Upper lobe of right lung (tissue), 1 donor: ENCODE measurements at regions not wholly inside any gene's neighbourhood (a gene's known extent, or its start where the extent isn't known, plus 50 kb on each side); places are given as distances from the start of the nearest gene placed in this dataset.

Experiments used
- ATAC-seq: fragments of 200-7000 bp; cut with Tn5 transposase; one replicate; pipeline ENCODE4 v1.9.1; 2020; ENCODE audit warnings: mild to moderate bottlenecking, moderate library complexity
- DNase-seq: peaks from one replicate; pipeline ENCODE4 v3.0.0-alpha.2; 2020
- H3K27ac ChIP-seq: fragments of 200-600 bp; one replicate; pipeline ENCODE4 v1.8.0; 2022
- H3K27me3 ChIP-seq: fragments of 200-600 bp; one replicate; pipeline ENCODE4 v1.8.0; 2022; ENCODE audit warnings: mild to moderate bottlenecking
- H3K36me3 ChIP-seq: fragments of 200-600 bp; one replicate; pipeline ENCODE4 v1.8.0; 2022
- H3K4me1 ChIP-seq: fragments of 200-600 bp; one replicate; pipeline ENCODE4 v1.8.0; 2022
- H3K4me3 ChIP-seq: fragments of 200-600 bp; one replicate; pipeline ENCODE4 v1.8.0; 2022; ENCODE audit warnings: mild to moderate bottlenecking
- H3K9me3 ChIP-seq: fragments of 200-600 bp; one replicate; pipeline ENCODE4 v1.8.0; 2022
- CTCF ChIP-seq: fragments of 200-600 bp; IDR thresholded peaks from one replicate; pipeline ENCODE4 v1.8.0; 2022; ENCODE audit warnings: antibody characterized with exemption
- intact Hi-C: fragments of 100-400 bp; cut with DNase I; formaldehyde crosslinking; loops from one replicate; pipeline ENCODE4 v1.11.0; 2022
- donor health status: DM: no; HTN: yes; CAD: no; lungs with severe emphysema.

DNA sequence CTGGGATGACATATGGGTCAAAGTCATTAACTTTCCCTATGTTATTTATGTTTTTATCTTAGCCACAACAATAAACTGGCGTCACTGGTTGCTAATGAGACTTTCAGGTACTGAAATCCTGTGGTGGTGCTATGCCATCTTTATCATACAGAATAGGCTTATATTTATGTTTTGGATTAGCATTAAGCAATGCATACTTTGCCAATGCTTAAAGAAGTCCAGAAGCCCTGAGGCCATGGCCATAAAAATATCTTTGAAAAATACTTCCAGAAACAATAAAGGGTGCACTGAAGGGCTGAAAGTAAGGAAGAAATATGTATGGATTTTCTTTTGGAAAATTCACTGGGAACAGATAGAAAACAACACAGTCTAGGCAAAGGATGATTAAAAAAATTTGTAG, 304.6 kb upstream of the SLC10A2 start:
- no peaks in the 10 kb centered on the region for H3K36me3 ChIP-seq
- intact Hi-C loops, result no loop called here
- H3K27ac ChIP-seq, result no peak overlapping the region
- DNase-seq (no peak), ATAC-seq (no peak)
- no peak overlapping the region for H3K4me3 ChIP-seq
- H3K9me3 ChIP-seq, result no peaks in the 10 kb centered on the region
- no peaks in the 10 kb centered on the region for H3K4me1 ChIP-seq
- TF ChIP-seq CTCF, result no peak
- no peaks in the 10 kb centered on the region for H3K27me3 ChIP-seq

DNA sequence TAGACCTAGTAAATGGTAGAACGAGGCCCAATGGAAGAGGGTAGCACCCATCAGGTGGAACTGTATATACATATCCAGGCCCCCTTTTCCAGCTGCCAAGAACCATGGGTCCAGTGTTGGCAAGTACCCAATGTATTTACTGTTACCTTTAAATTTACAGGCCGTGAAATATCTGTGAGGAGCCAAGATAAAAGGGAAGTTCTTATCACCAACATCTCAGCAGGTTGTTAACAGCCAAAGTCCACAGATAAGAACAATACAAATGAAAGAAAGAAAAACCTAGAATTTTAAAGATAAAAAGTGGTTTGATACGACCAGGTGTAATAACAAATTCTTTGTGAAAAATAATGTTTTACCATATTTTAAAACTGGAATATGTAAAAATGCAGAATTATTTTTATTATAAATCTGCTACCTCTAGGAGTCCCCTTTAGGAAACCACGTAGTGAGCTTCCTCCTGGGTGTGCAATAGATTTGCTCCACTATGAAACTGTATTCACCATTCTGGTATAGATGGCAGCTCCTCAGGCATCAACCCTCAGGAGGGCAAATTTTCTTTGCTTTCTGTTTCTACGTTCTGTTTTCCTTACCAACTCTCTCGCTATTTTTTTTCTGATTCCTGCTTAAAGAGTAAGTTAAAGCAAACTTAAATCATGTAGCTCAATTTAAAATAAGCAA, 292.2 kb upstream of the SLC10A2 start:
- Histone ChIP-seq H3K27me3 (no peaks in the 10 kb centered on the region), H3K9me3 (no peaks in the 10 kb centered on the region), H3K4me3 (no peak overlapping the region), H3K4me1 (no peaks in the 10 kb centered on the region), H3K27ac (no peak overlapping the region), H3K36me3 (no peaks in the 10 kb centered on the region)
- DNase-seq, result no peak
- ATAC-seq, result no peak
- intact Hi-C loops, result no loop called here
- no peak for TF ChIP-seq CTCF

DNA sequence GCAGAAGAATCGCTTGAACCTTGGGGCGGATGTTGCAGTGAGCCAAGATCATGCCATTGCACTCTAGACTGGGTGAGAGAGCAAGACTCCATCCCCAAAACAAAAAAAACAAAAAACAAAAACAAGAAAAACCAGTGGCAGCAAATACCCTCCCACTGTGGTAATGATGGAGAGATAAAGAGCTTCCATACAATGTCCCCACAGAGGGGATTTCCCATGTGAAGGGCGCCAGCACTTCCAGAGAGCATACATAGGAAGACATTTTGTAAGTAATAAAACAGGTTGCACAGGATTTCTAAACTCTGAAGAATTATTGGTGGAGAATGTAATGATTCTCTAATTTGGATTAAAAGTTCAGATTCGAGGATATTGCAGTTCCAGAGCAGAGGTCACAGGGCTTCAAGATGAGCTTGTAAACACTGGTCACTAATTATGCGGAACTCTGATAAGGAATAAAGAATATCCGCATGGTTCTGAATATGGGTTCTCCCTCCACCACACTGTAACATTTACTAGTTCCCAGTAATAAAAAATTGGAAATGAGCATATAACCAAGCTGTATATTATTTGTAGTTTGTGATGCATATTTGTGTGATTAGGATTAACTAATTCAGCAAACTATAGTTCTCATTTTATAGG, 290.1 kb upstream of the SLC10A2 start:
- Histone ChIP-seq H3K9me3 (no peaks in the 10 kb centered on the region), H3K4me1 (no peaks in the 10 kb centered on the region), H3K27ac (no peak overlapping the region), H3K27me3 (no peaks in the 10 kb centered on the region), H3K36me3 (no peaks in the 10 kb centered on the region), H3K4me3 (no peak overlapping the region)
- no peak for TF ChIP-seq CTCF
- ATAC-seq (no peak), DNase-seq (no peak)
- intact Hi-C loops, result no loop called here

DNA sequence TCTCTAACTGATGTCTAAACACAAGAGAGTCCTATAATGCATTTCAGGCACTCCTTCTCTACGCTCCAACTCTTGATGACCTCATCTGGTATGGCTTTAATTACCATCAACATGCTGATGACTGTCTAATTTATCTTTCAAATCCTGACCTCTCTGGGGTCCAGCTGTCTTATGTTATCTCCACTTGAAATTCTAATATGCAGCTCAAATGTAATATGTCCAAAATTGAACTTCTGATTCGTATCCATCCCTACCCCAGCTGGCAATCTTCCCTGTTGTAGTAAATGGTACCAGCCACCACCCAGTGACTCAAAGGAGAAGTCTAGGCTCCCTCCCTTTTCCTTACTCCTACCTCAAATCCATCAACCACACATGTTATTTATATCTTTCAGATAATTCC, 288.0 kb upstream of the SLC10A2 start:
- DNase-seq (no peak), ATAC-seq (no peak)
- H3K36me3 ChIP-seq, result no peaks in the 10 kb centered on the region
- intact Hi-C loops, result no loop called here
- no peaks in the 10 kb centered on the region for H3K27me3 ChIP-seq
- TF ChIP-seq CTCF, result no peak
- no peaks in the 10 kb centered on the region for H3K4me1 ChIP-seq
- no peaks in the 10 kb centered on the region for H3K9me3 ChIP-seq
- H3K27ac ChIP-seq, result no peak overlapping the region
- H3K4me3 ChIP-seq, result no peak overlapping the region

GRCh38 chr13:103351035-103351828, 285.0 kb upstream of the SLC10A2 start:
- DNase-seq, result no peak
- intact Hi-C loops, result no loop called here
- H3K4me3 ChIP-seq, result no peak overlapping the region
- no peak for ATAC-seq
- TF ChIP-seq CTCF, result no peak
- no peaks in the 10 kb centered on the region for H3K27me3 ChIP-seq
- no peaks in the 10 kb centered on the region for H3K4me1 ChIP-seq
- H3K27ac ChIP-seq, result no peak overlapping the region
- no peaks in the 10 kb centered on the region for H3K36me3 ChIP-seq
- H3K9me3 ChIP-seq, result no peaks in the 10 kb centered on the region
